ENCODE measurements at regions not wholly inside any gene's neighbourhood (a gene's known extent, or its start where the extent isn't known, plus 50 kb on each side); places are given as distances from the start of the nearest gene placed in this dataset.

DNA sequence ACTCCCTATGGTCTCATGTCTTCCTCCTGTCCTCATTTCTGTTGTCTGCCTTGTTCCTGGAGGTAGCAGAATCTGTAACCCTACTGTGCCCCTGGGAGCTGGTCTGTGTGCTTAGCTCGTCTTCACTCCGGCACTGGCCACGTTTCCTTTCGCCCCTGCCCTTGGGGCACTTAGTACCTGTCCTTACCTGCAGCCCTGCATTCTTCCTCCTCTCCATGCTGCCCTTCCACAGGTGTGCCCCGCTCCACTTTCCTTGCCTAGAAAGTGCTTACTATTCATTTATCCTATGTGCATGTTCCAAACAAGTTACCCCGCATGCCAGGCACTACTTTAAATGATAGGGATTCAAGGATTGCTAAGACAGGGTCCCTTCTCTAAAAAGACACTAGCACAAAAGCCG lies 199.9 kb upstream of the ZMIZ1 start:
- no peak for DNase-seq

DNA sequence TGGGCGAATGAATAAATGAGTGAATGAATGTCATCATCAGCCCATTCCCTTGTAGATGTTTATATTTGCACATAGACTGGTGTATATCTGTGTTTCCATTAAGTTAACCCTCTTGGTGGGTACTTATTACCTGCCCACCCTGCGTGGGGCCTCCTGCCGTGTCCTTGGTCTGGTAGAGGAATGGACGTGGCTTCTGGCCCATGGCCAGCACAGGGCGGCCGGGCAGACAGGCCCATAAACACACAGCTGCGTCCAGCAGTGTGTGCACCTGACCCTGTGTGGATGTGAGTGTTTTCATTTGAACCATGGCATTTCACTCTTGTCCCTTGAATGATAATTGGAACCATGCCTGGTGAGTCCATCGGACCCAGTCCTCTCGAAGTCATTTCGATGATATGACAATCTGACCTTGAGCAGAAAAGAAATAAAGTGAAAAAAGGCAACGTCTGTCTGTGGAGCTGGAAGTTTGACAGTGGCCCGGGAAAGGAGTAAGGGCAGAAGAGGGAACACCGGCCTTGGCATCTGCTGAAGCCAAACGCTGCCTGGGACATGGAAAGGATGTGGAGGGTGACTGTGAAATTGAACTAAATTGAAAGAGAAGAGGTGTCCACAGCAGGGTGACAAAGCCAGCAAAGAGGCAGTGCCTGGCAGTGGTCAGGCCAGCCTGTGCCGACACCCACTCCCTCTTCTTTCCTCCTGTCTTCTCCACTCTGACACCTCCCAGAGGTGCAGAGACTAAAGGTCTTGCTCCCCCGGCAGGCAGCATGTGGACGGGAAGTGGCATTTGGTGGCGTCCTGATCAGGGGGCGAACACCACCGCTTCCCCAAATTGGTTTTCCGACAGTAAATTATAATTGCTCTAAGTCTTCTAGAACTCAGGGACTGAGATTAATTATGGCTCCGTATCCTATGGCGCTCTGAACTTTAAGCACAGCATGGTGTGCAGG lies 199.0 kb upstream of the ZMIZ1 start:
- no peak for DNase-seq

DNA sequence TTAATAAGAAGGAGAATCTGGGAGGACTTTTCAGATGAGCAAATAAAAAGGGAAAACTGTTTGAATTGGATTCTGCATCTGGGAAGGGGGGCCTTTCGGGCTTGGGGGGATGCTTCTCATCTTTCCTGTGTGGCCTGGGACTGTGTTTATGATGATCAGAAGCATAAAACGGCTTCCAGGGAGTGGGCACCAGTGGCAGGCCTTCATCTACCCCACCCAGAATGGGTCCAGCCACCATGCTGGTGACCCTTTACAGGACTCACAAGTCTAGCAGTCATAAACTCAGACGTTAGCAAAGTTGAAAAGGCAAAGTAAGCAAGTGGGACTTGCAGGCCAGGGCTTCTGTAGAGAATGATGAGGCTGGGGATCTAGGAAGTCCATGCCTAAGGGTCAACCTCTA lies 198.3 kb upstream of the ZMIZ1 start:
- no peak for DNase-seq

DNA sequence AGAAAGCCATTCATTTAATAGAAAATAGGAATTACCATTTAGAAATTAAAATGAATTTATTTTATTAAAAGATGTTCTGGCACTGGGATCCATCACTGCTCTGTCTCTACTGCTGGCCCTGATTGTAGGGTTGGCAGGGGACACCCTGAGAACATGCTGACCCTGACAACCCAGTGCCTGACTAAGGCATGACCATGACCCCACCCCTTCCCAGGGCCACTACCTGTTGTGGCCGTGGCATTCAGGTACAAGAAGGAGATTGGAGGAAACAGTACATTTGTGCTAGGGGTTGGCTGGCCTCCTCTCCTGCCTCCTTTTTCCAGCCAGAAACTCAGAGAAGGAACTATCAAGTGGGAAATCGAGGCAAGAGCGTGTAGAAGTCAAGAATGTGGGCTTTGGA lies 197.0 kb upstream of the ZMIZ1 start:
- DNase-seq, result no peak

DNA sequence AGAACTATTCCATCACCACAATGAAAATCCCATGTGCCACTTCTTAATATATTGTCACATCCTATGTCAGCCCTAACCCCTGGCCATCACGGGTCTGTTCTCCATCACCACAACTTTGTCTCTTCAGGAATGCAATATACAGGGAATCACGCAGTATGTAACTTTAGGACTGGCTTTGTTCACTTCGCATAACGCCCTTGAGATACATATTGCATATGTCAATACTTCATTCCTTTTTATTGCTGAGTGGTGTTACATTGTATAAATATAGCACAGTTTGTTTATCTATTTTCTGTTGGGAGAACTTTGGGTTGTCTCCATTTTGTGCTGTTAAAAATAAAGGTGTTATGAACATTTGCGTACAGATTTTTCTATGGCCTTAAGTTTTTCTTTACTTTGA lies 195.4 kb upstream of the ZMIZ1 start:
- DNase-seq, result no peak

DNA sequence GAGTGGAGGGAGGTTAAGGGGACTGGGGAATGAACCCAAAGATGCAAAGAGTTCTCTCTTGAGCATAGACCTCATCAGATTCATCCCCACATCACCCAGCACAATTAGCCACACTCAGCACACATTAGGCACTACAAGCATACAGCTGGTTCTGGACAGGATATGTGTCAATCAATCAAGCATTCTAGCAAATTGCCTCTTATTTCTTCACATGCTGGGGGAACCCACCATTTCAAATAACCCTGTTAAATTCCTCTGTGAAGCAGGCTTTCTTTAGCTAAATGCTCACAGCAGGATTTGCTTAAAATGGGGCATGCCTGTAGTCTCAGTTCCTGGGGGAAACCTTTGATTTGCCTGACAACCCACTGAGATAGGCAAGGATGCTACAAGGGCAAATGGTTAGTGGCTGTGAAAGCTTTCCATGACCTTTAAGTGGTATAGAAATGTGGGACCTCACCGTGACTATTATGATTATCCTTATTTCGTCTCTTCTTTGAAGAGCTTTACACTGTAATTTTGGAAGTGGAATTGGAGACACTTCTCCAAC lies 193.4 kb upstream of the ZMIZ1 start:
- no peak for DNase-seq

DNA sequence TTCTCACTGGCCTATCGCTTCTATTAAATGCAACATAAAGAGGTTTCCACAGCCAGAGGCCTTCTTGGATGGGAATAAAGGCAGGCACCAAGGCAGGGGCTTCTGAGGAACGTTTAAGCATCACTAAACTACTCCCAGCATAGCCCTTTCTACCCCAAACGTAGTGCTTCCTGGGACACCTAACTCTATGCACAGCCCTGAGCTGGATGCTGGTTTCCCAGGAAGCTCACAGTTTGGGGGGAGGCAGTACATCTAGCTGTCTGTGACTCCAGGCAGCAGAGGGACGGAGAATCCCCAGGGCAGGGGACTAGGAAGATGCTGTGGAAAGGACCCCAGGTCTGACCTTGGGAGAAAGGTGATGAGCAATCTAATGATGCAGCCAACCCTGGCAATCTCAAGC lies 192.8 kb upstream of the ZMIZ1 start:
- no peak for DNase-seq

DNA sequence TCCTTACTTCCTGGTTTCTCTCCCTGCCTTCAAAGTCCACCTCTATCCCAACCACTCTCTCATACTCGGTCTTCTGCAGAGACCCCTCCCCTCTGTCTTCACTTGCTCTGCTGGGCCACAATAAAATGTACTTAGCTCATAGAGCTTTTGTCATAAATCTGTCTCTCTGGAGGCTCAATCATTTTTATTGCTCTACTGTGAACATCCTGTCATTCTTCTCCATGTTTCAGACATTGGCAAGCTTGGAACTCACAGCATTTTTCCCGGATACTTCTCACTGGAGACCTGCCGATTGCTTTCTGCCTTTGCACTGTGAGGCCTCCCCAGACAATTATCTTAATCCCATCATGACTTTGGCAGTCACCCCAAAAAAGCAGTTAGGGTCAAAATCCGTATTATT lies 192.3 kb upstream of the ZMIZ1 start:
- no peak for DNase-seq

DNA sequence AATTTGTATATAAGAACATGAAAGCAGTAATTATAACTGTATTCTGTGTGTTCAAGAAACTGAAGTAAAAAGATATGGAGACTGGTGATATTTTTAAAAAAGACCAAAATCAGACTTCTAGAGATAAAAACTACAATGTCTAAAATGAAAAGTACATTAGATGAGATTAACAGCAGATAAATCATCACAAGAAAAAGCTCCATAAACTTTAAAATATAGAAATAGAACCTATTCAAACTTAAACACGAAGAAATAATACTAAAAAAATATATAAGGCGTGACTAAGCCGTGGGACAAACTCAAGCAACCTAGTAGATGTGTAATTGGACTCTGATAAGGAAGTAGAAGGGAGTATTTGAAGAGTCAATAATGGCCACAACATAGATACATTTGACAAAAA lies 189.1 kb upstream of the ZMIZ1 start:
- no peak for DNase-seq

DNA sequence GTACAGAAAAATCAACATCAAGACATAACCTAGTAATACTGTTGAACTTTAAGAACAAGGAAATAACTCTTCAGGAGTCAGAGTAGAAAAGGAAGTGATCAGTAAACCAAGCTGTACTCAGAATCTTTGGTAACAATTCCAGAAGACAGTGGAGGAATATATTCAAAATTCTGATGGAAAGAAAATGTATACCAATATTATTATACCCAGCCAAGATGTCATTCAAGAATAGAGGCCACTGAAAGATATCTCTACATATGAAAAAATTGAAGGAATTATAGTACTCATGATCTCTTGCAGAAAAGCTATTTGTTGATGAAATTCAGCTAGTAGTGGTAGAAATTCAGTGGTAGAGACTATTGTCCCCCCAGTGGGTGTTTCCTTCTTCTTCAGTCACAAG lies 182.6 kb upstream of the ZMIZ1 start:
- DNase-seq, result no peak

DNA sequence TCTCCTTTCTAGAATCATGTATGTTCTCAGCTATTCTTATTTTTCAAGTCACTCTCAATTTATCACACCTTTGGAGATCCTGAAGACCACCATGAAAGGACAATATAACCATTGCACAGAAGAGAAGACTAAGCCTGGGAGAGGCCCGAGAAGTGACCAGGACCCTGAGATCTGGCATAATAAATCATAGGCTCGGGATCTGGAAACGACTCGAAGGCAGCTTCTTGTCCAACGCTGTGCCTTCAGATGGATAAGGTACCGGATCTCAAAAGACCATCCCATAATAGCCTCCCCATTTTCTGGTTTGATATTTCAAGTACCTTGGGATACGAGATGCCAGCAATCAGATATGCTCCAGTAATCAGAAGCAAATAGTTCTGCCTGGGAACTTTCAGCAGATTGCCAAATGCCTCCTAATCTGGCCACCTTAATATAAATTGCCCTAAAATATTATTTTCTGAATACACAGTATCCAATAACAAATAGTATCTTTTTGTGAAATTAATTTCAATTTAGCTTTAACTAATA lies 179.2 kb upstream of the ZMIZ1 start:
- DNase-seq, result no peak

DNA sequence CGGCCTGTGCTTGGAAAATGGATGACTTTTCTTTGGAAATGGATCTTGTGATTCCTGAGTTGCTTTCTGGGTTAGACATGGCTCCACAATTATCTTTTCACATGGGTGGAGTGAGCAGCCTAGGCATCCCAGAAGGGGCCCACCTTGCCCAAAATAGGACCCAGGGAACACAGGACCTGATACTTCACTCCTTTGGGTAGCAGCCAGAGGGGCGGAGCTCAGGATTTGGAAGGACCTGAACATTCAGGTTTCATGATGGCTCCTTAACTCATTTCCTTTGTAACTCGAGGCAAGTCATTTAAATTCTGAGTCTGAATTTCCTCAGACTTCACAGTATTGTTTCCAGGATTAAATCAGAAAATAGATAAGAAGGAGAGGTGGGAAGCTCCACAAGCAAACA lies 178.3 kb upstream of the ZMIZ1 start:
- no peak for DNase-seq

DNA sequence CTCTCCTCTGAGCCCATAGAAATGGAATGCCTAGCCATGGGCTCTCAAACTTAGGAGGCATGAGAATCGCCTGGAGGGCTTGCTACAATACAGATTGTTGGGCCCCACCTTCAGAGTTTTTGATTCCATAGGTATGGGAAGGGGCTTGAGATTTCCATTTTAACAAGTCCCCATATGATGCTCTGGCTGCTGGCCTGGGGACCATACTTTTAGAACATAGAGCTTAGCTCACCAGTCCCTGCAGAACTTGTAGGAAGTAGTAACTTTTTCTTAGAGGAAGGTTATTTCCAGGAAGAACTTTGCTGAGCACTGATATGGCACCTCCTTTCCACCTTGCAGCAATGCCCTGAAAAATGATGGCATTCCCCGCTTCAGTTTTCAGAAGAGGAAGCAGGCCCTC lies 177.0 kb upstream of the ZMIZ1 start:
- DNase-seq, result no peak

DNA sequence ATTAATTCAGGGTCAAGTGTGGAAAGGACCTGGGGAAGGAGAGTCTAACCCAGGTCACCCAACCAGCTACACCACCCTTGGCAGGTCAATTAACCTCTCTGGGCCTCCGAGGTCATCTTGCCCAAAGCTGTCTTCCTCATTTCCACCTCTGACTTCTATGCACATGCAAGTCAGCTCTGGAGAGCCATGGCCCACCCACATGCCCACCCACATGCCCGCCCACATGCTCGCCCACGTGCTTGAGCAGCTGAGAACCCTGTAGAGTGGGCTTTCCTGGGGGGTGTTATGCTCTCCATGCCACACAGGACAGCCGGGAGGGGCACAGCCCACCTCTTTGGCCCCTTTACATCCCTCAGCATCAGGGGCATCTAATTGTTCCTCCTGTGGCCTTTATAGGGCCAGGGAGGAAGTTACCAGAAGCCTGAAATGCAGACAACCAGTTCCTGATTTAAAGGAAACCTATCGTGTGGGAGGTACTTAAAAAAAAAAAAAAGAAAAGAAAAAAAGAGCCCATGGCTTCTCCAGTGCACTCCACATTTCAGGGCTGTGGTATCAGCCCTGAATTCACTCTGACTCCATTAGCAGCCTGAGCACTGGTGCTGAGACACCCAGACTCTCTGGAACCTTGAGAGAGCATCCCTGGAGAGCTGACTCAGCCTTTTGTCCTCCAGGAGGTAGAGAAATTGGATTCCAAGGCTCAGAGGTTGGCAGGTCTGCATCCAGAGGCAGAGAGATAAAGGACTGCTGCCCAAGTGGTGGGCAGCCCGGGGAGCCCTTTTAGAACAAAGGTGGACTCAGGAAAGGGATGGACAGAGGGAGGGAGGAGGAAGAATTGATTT lies 176.2 kb upstream of the ZMIZ1 start:
- no peak for DNase-seq

DNA sequence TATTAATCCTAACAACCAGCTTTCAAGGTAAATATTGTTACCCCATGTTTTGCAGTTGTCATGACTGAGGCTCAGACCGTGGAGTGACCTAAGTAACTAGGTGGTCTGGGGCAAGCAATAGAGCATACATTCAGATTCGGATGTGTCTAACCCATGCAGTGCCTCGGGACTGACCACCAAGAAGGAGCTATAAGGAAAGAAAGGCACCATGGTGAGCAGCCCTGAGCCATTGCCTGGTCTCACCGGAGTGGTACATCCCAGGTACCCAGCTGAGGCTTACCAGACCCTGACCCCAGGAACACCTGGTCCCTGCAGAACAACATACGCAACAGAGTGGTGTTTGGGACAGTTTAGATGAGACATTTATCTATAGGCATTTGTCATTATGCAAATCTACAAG lies 175.5 kb upstream of the ZMIZ1 start:
- DNase-seq, result no peak

DNA sequence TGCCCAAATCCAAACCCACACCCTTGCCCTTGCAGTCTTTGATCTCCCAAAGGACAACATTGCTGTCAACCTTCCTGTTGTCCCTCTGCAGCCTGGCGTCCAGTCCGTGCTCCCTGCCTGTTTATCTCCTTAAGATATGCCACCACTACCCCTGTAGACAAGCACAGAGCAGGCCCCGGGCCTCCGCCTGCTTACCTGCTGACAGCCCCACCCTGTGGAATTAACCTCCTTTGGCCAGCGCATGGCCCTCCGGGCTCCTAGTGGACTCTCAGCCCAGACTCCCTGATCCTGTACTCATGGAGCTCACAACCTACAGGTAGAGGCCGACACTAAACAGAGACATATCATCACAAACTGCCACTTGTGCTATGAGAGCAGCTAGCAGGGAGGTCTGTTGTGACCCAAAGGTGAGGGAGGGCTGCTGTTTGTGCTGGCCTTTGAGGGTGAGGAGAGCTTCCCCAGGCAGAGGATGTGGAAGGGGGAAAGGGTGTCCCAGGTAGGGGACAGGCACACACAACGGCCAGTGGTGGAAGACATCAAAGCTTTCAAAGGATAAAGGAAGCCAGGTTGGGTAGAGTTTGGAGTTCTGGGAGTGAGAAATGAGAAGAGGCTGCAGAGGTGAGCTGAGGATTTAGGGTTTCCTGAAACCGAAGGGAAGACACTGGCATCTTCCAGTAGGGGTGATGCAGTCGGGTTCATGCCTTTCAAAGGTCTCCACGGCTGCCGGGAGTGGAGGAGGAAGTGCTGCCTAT lies 174.5 kb upstream of the ZMIZ1 start:
- no peak for DNase-seq

DNA sequence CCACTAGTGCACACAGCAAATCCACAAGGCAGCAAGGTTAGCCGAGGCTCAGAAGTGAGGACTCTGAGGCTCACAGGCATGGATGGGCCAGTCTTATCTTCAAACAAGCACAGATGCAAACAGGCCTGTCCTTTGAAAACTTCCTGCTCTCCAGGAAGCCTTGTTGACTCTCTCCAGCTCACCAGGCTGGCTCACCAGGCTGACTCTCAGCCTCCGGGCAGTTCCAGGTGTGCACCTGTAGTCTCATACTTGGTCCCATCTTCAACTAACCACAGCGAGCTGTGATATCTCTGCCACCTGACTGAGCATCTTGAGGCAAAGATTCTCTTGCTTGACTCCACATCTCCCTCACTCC lies 173.9 kb upstream of the ZMIZ1 start:
- no peak for DNase-seq

DNA sequence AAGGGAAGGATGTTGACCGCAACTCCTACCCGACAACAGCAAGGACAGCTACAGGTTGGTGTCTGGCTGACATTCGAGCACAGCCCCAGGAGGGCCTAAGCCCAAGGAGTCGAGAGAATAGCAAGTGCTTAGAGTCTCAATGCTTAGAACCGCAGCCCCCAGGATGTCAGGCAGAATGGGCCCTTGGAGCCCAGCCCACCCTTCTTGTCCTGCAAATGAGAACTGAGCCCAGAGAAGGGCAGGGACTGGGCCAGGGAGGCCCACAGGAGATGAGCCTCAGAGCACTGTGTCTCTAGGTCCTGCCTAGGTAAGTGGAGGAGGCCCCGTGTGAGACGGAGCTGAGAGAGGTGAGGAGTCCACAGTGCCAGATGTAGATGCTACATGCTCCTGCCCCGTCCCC lies 173.3 kb upstream of the ZMIZ1 start:
- DNase-seq, result no peak

DNA sequence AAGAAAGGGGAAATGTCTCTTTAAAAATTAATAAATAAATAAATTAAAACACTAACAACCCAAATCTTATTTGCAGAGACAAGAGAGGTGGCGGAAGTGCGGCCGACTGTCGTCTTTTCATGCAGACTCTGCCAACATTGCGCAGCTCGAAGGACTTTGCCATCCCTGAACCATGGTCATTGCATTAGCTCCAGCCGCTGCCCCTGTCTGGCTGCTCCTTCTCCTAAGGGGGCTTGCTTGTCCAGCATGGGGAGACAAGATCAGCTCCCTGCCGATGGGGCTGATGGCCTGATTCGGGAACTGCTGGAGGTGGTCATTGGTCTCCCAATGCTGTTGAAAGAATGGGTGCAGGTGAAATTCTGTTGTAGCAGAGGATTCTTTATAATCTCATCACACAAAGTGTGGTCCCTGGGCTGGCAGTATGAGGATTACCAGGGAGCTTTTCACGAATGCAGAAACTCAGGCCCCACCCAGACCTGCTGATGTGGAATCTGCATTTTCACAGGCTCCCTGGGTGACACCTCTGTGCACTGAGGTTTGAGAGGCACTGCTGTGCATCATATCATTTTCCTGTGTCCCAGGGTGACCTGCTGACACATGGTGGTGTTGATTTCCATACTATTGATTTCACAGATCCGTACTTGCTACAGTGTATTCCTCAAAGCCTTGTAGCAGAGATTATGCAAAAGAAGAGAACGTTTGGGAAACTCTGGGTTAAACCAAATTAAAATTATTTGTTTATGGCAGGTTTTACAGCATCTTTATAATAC lies 172.4 kb upstream of the ZMIZ1 start:
- no peak for DNase-seq

DNA sequence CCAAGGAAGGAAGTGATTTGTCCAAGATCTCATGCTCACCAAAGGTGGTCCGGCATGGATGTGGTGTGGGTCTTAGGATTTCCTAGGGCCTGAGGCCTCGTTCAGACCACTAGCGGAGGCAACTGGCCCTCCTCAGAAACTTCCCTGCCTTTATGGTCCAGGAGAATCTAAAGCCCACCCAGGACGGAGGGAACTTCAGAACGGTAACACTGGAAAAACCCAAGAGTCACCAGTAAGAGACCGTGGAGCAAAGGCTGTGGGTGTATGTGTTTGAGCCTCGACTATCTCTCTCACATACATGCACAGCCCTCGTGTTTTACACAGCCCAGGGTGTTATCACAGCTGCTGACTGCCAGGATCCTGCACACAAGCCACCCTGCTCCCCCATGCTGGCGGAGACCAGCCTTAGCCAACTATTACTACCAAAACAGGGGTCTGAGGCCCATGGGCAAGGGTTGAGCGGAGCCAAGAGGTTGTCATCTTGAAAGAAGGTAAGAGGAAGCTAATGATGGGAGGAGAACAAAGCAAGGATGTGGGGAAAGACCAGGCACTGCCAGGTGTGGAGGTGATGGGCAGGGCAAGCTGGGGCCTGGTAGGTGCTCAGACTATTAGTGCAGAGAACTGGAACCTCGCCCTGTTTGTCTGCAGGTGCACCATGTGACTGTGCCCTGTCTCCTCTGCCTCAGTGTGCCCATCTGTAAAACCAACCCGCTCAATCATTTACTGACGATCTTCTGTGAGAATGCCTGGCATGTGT lies 170.2 kb upstream of the ZMIZ1 start:
- no peak for DNase-seq

DNA sequence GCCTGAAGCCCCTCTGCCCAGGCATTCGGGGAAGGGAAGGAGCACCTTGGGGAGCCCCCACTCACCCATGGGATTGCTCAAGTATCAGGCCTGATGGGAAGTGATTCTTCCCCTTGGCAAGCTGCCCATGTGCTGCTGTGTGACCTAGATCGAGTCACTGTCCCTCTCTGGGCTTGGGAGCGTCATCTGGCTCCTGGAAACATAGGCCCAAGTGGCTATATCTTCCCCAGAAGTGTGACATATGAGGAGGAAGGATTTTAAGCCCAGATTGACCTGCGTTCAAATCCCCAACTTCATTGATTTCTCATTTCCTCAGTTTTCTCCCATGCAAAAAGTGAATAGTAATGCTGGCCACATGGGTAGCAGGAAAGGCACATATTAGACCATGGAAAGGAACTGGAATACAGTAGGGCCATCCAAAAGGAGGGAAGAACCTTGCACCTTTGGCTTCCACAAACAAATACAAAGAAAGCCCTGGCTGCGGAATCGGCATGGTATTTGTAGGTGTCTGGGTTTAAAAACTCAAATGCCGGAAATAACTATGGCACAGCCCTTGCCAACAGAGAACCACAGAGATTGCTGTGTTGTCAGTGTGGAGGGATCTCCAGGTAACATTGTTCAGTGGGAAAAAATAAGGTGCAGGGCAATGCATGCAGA lies 169.5 kb upstream of the ZMIZ1 start:
- no peak for DNase-seq

Data from stimulated activated naive CD4-positive, alpha-beta T cell treated with Interleukin-2 at 50 U/mL for 16 hours (primary cell).